PC-9 (cell line): ENCODE measurements at regions not wholly inside any gene's neighbourhood (a gene's known extent, or its start where the extent isn't known, plus 50 kb on each side); places are given as distances from the start of the nearest gene placed in this dataset.

Experiments
- EZH2 ChIP-seq: fragments of 200-600 bp; sonication (generic); IDR thresholded peaks from 2 replicates; pipeline ENCODE4 v1.8.0; 2017; ENCODE audit warnings: antibody characterized with exemption, low read depth
- TF ChIP-seq, protein P1 (sequence below): fragments of 200-600 bp; sonication (generic); conservative IDR thresholded peaks from 2 replicates; pipeline ENCODE4 v1.6.1; 2017; ENCODE audit warnings: mixed run types, antibody characterized with exemption, mild to moderate bottlenecking, moderate library complexity

DNA sequence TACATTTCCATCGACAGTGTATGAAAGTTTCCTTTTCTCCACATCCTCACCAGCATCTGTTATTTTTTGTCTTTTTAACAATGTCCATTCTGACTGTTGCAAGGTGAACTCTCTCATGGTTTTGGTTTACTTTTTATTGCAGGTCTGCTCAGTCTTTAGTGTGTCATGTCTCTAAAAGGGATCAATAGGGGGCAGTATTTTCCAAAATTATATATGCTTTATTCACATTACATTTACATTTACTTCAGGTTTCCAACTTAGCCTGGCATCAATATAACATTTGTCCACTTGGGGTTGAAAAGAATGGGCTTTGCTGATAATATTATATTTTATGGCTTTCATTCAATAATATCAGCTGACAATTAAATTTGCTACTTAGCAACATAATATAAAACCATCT is 265.0 kb upstream of the SLITRK2 start:
- TF ChIP-seq, protein P1, sequence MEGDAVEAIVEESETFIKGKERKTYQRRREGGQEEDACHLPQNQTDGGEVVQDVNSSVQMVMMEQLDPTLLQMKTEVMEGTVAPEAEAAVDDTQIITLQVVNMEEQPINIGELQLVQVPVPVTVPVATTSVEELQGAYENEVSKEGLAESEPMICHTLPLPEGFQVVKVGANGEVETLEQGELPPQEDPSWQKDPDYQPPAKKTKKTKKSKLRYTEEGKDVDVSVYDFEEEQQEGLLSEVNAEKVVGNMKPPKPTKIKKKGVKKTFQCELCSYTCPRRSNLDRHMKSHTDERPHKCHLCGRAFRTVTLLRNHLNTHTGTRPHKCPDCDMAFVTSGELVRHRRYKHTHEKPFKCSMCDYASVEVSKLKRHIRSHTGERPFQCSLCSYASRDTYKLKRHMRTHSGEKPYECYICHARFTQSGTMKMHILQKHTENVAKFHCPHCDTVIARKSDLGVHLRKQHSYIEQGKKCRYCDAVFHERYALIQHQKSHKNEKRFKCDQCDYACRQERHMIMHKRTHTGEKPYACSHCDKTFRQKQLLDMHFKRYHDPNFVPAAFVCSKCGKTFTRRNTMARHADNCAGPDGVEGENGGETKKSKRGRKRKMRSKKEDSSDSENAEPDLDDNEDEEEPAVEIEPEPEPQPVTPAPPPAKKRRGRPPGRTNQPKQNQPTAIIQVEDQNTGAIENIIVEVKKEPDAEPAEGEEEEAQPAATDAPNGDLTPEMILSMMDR, result peak; percentile 64
- TF ChIP-seq EZH2, result no peak
